Nephron (organoid): ENCODE measurements at regions not wholly inside any gene's neighbourhood (a gene's known extent, or its start where the extent isn't known, plus 50 kb on each side); places are given as distances from the start of the nearest gene placed in this dataset.

Source experiments
- H3K27ac Mint-ChIP-seq, 3 experiments: 2 replicates each; pipeline ENCODE4 v1.8.0; 2020; ENCODE audit warnings: mixed read lengths in 3 of 3, mild to moderate bottlenecking in 2 of 3, moderate library complexity in 1 of 3
- H3K27me3 Mint-ChIP-seq: 2 replicates; pipeline ENCODE4 v1.8.0; 2021; ENCODE audit warnings: low read depth, mild to moderate bottlenecking, moderate library complexity, mixed read lengths
- H3K36me3 Mint-ChIP-seq: 2 replicates; pipeline ENCODE4 v1.8.0; 2020; ENCODE audit warnings: low read depth, mixed read lengths
- H3K4me1 Mint-ChIP-seq: 2 replicates; pipeline ENCODE4 v1.8.0; 2020; ENCODE audit warnings: mixed read lengths
- H3K4me3 Mint-ChIP-seq, 3 experiments: 2 replicates each; pipeline ENCODE4 v1.8.0; 2020; ENCODE audit warnings: mild to moderate bottlenecking in 3 of 3, mixed read lengths in 3 of 3, moderate library complexity in 2 of 3
- H3K9me3 Mint-ChIP-seq: 2 replicates; pipeline ENCODE4 v1.8.0; 2020; ENCODE audit warnings: mixed read lengths
- TF ChIP-seq, protein P1 (sequence below), 3 experiments: fragments of 200-600 bp; sonication (generic); IDR thresholded peaks; one replicate each; pipeline ENCODE4 v1.5.0; 2021; ENCODE audit warnings: antibody characterized with exemption in 3 of 3; ENCODE audit not compliant: unreplicated experiment in 3 of 3

DNA sequence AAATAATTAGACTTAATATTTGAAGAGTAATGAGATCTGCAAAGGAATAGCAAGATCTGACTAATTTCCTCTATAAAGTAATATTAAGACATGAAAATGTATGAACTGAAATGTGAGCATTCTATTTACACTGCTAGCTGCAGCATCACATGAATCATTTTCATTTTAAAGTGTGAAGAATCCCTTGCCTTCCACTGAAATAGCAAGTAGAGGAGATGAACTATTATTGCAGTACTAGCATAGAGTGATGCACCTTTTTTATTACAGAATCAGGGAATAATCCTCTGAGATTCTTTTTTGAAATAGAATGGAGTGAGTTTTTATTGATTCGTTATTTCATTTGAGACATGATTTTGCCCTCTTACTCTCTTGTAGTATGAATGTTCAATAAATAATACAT is 281.9 kb upstream of the NAV3 start:
- Mint-ChIP-seq H3K9me3 (peaks cover 5% of the 10 kb centered on the region), H3K36me3 (no peaks in the 10 kb centered on the region), H3K4me3 (no peak overlapping the region), H3K27me3 (no peaks in the 10 kb centered on the region), H3K4me1 (no peaks in the 10 kb centered on the region), H3K27ac (no peak overlapping the region)
- TF ChIP-seq, protein P1, sequence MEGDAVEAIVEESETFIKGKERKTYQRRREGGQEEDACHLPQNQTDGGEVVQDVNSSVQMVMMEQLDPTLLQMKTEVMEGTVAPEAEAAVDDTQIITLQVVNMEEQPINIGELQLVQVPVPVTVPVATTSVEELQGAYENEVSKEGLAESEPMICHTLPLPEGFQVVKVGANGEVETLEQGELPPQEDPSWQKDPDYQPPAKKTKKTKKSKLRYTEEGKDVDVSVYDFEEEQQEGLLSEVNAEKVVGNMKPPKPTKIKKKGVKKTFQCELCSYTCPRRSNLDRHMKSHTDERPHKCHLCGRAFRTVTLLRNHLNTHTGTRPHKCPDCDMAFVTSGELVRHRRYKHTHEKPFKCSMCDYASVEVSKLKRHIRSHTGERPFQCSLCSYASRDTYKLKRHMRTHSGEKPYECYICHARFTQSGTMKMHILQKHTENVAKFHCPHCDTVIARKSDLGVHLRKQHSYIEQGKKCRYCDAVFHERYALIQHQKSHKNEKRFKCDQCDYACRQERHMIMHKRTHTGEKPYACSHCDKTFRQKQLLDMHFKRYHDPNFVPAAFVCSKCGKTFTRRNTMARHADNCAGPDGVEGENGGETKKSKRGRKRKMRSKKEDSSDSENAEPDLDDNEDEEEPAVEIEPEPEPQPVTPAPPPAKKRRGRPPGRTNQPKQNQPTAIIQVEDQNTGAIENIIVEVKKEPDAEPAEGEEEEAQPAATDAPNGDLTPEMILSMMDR (IDR thresholded peaks at IDR 0.05; ENCODE audit: unreplicated experiment in 3 of 3), result no peak

- Mint-ChIP-seq H3K4me1 (peaks cover 4% of the 10 kb centered on the region), H3K27me3 (no peaks in the 10 kb centered on the region), H3K36me3 (no peaks in the 10 kb centered on the region), H3K4me3 (no peak overlapping the region), H3K9me3 (peaks cover 8% of the 10 kb centered on the region), H3K27ac (no peak overlapping the region)
- TF ChIP-seq, protein P1 (IDR thresholded peaks at IDR 0.05; ENCODE audit: unreplicated experiment in 3 of 3), result no peak
Measured at GRCh38 chr12:77540097-77540496, 290.6 kb upstream of the NAV3 start.

DNA sequence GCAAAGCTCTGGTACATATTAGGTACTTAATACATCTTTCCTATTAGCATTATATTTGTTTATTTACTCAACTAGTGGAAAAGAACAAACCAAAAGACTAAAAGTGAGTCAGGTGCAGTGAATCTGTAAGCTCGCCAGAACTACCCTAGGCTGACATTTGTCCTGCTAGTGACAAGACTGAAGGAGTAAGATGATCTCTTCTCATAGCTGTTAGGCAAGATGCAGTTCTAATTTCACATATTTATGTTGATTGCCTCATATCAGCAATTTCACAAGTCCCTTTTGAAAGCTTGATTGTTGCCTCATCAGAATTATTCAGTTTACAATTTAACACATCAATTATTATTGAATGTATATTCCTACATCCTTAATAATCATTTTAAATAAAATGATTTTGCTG is 293.0 kb upstream of the NAV3 start:
- H3K4me3 Mint-ChIP-seq, result no peak overlapping the region
- H3K9me3 Mint-ChIP-seq, result peaks cover 2% of the 10 kb centered on the region
- no peaks in the 10 kb centered on the region for H3K27me3 Mint-ChIP-seq
- peaks cover 4% of the 10 kb centered on the region for H3K4me1 Mint-ChIP-seq
- no peaks in the 10 kb centered on the region for H3K36me3 Mint-ChIP-seq
- TF ChIP-seq, protein P1 (IDR thresholded peaks at IDR 0.05; ENCODE audit: unreplicated experiment in 3 of 3), result no peak
- no peak overlapping the region for H3K27ac Mint-ChIP-seq

GRCh38 chr12:77535734-77536133 is 295.0 kb upstream of the NAV3 start:
- peaks cover 4% of the 10 kb centered on the region for H3K4me1 Mint-ChIP-seq
- TF ChIP-seq, protein P1 (IDR thresholded peaks at IDR 0.05; ENCODE audit: unreplicated experiment in 3 of 3), result no peak
- no peak overlapping the region for H3K27ac Mint-ChIP-seq
- H3K27me3 Mint-ChIP-seq, result no peaks in the 10 kb centered on the region
- no peak overlapping the region for H3K4me3 Mint-ChIP-seq
- H3K9me3 Mint-ChIP-seq, result no peaks in the 10 kb centered on the region
- H3K36me3 Mint-ChIP-seq, result no peaks in the 10 kb centered on the region

GRCh38 chr12:77531912-77532311 is 298.8 kb upstream of the NAV3 start:
- no peak overlapping the region for H3K27ac Mint-ChIP-seq
- H3K27me3 Mint-ChIP-seq, result no peaks in the 10 kb centered on the region
- H3K4me1 Mint-ChIP-seq, result no peaks in the 10 kb centered on the region
- H3K4me3 Mint-ChIP-seq, result no peak overlapping the region
- H3K36me3 Mint-ChIP-seq, result peaks cover 4% of the 10 kb centered on the region
- peaks cover 14% of the 10 kb centered on the region for H3K9me3 Mint-ChIP-seq
- TF ChIP-seq, protein P1 (IDR thresholded peaks at IDR 0.05; ENCODE audit: unreplicated experiment in 3 of 3), result no peak

DNA sequence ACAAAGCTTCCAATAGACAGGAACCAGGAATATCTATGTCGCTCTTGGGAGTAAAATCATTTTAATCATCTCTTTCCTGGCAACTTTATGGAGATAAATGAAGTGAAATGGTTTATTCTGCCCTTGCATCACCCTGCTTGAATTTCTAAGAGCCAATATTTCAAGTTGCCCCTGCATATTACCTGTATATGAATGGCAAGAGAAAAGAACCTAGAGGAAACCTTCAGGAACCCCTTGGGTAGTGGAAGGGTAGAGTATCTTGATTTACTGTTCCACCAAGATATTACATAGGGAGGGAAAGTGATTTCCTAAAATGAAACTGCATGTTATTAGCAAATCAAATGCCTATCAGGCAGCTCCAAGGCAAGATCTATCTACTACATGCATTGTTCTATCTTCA is 308.4 kb upstream of the NAV3 start:
- Mint-ChIP-seq H3K4me1 (peaks cover 5% of the 10 kb centered on the region), H3K27ac (peak overlapping the region in 1 of 3 experiments; percentile 27), H3K36me3 (no peaks in the 10 kb centered on the region), H3K4me3 (no peak overlapping the region), H3K27me3 (no peaks in the 10 kb centered on the region), H3K9me3 (peaks cover 10% of the 10 kb centered on the region)
- TF ChIP-seq, protein P1 (IDR thresholded peaks at IDR 0.05; ENCODE audit: unreplicated experiment in 3 of 3), result no peak
